Stimulated activated CD4-positive, alpha-beta T cell treated with anti-CD3 and anti-CD28 coated beads, Interleukin-12 subunit alpha, Interleukin-12 subunit beta, amount 100 ng/mL, for 24 hours (primary cell): ENCODE measurements at regions not wholly inside any gene's neighbourhood (a gene's known extent, or its start where the extent isn't known, plus 50 kb on each side); places are given as distances from the start of the nearest gene placed in this dataset.
A peak's percentile ranks its signal among the peaks of the same experiment; 100 is the strongest.
"Not testable (repeated sequence)": the region's sequence is repeated elsewhere in the genome, so short reads cannot be mapped to it uniquely, and the experiment has no call there.

Experiments
- DNase-seq, 2 experiments: peaks; one replicate each; pipeline ENCODE4 v3.0.0-alpha.2; 2020; ENCODE audit warnings: low read depth in 2 of 2

DNA sequence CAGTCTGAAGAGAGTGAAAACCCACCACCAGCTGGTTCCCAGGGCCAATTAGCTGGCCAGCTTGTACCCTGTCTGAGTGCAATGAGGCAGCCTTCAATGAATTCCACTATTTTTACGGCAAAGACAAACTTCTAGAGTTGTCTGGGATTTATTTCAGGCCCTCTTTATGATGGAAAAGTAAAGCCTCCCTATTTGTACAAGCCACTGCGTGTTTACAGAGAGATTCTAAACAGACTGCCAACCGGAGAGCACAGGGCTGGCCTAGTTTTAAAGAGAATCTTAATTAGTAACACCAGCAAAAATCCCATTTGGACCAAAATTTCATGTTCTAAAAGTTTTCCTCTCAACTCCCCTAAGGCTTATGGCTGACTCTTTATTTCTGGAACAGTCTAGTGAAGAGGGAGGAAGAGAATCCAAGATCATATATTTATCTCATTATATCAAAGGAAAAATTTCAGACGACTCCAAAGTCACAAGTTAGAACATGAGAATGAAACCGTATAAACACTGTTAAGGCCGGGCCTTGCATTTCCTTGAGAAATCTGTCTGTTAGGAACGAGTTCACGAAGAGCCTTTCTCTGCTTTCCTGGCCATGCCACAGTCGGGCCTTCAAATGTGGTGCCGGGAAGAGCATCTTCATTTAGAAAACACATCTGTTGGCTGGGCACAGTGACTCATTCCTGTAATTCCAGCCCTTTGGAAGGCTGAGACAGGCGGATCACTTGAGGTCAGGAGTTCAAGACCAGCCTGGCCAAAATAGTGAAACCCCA, 724.6 kb upstream of the NRP1 start:
- no peak for DNase-seq

DNA sequence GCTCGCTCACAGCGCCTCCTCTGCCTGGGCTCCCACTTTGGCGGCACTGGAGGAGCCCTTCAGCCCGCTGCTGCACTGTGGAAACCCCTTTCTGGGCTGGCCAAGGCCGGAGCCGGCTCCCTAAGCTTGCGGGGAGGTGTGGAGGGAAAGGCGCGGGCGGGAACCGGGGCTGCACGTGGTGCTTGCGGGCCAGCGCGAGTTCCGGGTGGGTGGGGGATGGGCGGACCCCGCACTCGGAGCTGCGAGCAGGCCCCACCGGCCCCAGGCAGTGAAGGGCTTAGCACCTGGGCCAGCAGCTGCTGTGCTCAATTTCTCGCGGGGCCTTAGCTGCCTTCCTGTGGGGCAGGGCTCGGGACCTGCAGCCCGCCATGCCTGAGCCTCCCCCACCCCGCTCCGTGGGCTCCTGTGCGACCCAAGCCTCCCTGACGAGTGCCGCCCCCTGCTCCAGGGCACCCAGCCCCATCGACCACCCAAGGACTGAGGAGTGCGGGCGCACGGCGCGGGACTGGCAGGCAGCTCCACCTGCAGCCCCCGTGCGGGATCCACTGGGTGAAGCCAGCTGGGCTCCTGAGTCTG, 721.0 kb upstream of the NRP1 start:
- DNase-seq: not testable (repeated sequence)

DNA sequence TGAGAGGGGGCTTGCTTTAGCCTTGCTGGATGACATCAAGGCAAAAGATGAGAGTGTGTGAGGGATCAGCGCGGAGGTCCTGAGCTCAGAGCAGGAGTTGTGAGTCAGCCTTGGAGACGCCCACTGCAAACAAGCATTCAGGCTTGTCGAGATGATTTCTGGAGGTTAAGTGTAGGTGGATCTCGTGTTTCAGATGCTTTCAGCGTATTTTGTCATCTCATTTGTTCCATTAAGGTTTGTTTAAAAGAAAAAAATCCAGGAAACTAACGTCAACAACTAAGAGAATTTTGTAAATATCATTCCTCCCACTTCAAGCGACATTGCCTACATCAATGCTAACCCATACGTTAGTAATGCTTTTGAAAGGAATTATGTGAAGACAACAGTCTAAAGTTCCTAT, 715.4 kb upstream of the NRP1 start:
- DNase-seq: peak in 1 of 2 experiments; percentile 11

DNA sequence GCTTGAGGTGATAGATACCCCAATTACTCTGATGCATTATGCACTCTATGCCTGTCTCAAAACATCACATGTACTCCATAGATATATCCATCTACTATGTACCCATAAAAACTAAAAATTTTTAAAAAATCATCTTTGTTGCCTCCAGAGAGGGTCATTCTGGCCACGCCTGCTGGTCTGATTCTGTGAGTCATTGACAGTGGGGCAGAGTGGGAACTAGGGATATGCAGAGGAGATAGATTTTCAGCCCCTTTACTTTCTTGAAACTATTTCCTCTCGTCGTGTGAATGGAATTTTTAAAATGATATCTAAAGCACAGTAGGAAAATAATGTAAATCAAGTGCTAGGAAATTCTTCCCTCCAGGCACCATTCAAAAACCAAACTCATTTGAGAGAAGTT, 715.0 kb upstream of the NRP1 start:
- DNase-seq: no peak

DNA sequence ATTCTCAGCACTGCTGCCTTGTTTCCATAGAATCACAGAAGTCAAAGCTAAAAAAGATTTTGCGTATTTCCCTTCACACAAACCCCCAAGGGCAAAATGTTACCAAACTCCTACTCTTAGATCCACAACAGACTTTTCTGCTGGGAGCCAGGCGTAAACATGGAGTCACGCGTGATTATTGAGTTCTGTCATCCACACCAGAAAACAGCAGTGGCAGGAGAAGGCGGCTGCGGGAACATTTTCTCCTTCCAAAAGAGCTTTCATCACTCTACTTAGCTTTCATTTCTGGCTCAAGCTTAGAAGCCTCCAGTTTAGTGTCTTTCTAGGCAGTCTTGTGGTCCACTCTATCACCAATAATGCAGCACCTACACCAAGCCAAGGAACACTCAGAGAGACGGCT, 712.9 kb upstream of the NRP1 start:
- no peak for DNase-seq

DNA sequence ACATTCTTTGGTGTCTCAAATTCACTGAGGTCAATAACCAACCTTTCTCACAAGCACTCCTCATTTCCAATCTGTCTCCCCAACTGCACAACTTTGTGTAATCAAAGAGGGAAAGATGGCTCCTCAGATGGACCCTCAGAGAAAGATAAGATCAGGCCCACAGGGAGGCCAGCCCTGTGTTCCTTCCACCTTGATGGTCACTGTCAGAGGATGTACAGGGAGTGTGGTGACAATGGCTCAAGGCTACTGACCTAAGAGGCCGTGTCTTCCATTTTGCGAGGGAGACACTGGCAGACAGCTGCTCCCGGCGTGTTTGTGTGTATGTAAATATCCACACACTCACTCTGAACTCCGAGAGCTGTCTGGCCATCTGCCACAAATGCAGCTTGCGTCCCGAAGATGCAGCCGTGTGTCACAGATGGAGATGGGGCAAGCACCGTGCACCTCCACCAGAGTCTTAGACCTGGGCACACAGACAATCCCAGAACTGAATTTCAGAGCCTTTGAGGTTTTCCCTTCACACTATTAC, 712.1 kb upstream of the NRP1 start:
- DNase-seq: no peak

DNA sequence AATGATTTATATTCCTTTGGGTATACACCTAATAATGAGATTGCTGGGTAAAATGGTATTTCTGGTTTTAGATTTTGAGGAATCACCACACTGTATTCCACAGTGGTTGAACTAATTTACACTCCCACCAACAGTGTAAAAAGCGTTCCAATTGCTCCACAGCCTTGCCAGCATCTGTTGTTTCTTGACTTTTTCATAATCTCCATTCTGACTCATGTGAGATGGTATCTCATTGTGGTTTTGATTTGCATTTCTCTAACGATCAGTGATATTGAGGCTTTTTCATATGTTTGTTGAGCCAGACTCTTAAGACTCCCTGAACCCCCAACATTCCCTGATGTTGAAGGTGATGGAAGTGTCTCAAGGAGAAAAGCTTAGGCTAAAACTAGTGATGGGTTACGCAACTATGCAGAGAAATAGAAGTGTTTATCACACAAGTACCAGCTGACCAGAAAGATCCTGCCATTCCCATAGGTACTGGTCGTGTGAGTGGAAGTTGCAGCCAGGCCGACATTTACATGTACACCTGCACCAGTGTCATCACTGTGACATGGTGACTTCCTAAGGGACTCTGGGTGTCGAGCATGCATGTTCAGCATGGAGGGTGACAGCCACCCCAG, 711.2 kb upstream of the NRP1 start:
- DNase-seq: no peak

DNA sequence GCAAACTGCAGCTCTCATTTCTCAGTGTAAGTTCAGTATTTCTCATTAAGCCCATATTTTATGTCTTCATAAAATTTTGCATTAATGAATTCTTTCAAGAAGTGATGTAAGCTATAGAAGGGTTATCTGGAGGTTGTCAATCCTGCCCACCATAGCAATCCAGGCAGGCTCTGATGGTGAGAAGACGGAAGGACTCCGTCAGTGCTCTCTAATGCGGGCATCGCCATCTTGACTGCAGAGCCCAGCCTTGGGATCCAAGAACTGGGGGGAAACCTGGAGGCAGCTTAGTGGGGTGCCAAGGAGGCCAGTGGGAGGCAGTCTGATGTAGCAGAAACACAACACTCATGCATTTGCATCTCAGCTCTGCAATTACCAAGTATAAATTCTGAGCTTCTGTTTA, 707.4 kb upstream of the NRP1 start:
- DNase-seq: no peak

DNA sequence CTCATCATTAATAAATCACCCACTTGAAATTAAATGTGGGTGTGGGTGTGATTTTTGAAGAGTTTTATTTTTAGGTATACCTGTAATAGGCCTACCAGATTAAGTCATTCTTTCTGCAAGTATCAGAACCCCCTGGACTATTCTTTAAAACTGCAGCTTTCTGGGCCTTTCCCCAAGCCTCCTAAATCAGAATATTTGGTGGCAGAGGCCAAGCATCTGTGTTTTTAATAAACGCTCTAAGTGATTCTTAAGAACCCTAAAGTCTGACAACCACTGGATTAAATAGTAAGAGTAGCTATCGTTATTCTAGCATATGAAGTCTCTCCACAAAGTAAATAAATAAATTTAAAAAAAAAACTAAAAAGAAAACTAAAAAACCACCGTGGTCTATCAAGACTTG, 703.0 kb upstream of the NRP1 start:
- DNase-seq: no peak

DNA sequence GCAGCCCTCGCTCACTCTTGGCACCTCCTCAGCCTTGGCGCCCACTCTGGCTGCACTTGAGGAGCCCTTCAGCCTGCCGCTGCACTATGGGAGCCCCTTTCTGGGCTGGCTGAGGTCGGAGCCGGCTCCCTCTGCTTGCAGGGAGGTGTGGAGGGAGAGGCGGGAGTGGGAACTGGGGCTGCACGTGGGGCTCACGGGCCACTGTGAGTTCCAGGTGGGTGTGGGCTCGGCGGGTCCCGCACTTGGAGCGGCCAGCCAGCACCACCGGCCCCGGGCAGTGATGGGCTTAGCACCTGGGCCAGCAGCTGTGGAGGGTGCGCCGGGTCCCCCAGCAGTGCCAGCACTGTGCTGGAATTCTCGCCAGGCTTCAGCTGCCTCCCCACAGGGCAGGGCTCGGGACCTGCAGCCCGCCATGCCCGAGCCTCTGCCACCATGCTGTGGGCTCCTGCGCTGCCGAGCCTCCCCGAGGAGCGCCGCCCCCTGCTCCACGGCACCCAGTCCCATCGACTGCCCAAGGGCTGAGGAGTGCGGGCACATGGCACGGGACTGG, 700.8 kb upstream of the NRP1 start:
- DNase-seq: not testable (repeated sequence)

DNA sequence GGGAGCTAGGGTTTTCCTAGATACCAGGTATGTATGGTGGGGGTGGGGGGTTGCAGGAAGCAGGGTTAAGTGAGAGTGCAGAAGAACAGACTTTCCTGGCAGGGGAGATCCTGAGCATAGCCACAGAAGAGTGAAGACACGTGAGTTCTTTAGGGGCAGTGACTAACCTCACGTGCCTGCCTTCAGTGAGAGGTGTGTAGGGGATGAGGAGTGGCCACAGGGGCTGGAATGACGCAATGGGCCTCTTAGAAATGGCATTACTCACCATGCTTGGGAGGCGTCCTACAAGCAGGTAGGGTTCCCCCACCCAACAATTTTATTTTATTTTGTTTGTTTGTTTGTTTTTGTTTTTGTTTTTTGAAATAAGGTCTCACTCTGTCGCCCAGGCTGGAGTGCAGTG, 698.6 kb upstream of the NRP1 start:
- DNase-seq: no peak

DNA sequence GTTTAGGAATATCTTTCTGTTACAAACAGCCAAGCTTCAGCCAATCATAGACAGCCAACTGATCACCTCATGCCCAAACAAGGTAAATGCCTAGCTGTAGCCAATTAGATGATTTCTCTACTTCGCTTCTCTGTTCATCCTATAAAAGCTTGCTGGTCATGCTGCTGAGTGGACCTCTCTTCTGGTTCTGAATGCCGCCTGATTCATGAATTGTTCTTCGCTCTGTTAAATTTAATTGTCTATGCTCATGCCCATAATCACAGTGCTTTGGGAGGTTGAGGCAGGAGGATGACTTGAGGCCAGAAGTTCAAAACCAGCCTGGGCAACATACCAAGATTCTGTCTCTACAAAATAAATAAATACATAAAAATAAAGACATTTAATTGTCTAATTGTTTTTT, 698.1 kb upstream of the NRP1 start:
- DNase-seq: no peak

DNA sequence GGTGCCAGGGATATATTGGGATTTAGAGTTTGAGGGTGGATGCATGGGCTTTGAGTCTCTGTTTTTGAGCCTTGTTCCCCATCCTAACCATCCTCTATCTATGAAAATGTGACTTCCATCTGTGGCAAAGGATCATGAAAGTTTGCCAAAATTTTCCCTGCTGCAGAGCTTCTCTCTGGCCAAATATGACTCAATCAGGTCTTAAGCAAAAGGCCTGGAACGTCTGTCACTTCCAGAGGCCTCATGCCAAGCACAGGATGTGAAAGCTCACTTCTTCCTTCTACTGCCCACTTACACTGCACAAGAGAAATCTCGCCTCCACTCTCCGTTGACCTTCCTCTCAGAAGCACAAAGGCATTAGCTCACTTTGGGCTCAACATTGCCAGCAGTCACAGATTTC, 696.9 kb upstream of the NRP1 start:
- no peak for DNase-seq

DNA sequence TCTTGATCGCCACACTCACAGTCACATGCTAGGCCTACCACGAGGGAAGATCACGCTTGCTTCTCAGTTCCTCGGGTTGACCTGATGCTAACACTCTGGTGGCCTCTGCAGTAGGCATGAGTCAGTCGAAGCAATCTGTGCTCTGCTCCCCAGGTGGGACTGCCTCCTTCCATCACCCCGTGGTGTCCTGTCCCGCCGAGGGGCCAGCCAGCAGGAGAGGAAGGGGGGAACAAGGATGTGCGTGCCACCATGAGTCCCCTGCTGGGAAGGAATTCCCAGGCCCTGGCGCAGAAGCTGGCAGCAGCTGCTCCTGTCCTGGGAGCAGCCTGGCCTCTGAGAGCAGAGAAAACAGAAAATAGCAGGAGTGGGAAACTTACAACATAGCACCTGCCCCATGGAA, 695.0 kb upstream of the NRP1 start:
- no peak for DNase-seq

DNA sequence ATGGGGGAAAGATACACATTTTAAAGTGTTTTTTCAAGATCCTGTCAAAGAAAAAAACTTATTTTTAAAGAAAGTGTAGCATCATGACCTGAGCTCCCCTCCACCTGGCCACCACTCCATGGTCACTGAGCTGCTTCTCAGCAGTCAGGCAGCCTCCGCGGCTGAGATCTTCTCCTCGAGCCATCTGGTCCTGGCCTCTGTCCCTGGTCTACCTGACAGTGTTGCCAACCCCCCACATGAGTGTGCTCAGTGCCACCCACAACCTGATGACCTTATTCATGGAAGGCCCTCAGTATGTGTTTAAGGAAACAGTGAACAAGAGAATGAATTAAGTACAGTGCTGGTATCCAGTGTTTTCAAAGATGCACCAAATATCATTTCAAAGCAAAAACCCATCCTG, 694.5 kb upstream of the NRP1 start:
- no peak for DNase-seq

DNA sequence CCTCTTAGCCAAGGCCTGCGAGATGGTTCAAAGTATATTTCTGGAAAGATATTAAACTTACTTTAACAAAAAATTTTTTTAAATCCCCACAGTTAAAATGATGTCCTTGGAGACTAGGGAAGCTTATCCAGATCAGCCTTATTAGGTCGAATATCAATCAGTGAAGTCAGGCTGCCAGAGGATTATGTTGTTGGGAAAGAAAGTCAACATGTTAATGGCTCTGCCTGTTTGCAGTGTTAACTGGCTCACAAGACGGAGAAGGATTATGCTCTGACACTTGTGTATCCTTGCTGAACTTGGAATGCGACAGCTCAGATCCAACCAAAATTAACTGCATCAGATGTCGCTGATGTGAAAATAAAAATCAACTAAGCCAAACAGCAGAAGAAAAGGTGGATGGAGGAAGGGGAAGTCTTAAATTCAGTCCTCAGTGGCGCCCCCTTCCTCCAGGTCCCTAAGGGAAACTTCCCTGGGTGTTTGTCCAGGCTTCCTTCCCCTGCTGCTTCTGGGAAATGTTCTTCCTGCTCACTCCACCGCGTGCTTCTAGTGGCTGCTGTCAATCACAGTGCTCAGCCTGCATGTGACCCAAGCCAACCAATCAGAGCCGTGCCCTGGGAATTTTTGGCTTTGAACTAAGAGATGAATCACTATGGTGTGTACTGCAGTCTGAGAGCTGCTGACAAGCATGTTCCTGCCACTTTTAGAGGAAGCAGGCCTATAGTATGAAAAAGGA, 690.4 kb upstream of the NRP1 start:
- DNase-seq: no peak

DNA sequence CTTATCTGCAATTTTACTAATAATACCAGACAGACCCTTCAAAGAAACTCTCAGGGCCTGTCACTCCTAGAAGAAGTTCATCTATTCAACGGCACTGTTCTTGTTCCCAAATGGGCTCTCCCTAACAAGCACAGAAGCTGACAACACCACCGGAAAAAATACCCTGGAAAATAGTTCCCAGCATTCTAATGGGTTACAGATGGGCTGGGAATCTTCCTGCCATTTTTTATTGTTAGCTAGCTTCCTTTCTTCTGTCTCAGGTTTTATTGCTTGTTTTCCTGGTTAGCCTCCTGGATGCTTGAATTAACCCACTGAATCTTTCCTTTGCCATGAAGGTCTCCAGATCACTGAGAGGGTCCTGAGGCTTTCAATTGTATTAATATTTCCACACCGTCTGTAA, 689.8 kb upstream of the NRP1 start:
- DNase-seq: no peak

DNA sequence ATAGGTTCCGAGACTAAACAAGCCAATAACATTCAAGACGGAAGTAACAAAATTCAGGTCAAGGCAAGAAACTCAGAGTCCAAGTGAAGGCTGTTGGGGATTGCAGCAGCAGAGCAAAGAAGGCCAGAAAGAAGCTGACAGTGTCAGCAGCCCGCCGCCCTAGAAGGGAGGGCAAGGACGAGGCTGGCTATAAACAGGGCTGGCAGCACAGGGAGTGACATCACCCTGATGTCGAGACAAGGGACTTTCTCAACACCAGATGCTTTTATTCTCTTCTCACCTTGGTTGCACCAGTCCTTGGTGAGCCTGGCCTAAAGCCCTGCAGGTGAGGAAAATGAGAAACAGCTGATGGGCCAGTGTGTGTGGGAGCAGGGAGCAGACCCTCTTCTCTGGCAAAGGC, 687.7 kb upstream of the NRP1 start:
- no peak for DNase-seq

DNA sequence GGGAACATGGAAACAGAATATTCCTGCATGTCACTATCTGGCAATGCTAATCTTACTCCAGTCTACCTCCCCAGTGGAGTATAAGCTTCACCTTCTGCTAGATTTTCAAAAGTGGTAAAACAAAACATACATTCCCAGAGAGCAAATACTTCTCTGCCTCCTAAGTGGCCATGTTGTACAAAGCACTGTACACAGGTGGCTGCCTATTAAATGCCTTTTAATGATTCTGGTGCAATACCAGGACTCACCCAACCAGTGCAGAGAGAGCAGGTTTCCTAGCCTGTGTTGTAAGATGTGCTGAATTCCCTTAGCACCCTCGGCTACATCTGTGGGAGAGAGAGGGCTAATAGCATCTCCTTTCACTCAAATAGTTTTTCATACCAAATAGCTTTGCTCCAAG, 684.3 kb upstream of the NRP1 start:
- no peak for DNase-seq

DNA sequence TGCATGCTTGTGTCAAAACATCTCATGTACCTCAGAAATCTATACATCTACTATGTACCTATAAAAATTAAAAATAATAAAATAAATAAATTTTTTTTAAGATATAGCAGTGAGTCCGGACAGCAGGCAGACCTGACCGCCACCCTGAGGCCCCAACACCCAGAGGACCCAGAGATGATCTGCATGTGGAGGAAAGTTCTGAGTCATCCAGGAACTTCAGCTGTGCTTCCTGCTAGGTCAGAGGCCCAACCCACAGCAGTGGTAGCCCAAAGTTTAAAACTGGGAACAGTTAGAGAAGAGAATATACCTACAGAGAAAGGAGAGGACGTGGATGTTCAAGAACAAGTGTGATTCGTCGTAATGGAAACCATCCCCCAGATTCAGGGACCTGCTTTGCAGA, 683.7 kb upstream of the NRP1 start:
- DNase-seq: no peak

DNA sequence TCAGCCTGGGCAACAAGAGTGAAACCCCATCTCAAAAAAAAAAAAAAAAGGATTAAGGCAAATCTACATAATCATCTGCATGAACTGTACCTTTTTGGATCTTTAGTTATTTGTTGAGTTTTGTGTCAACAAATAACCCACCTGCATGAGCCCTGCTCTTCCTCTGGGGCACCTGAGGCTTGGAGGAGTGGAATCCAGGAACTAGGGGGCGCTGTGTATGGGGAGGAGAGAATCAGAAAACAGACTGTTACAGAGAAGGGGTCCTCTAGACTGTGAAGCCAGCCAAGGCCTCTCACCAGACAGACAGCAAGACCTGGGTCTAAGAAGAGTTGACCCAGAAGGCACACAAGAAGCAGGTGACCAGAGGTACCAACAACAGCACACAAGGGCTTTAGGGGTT, 682.8 kb upstream of the NRP1 start:
- no peak for DNase-seq

DNA sequence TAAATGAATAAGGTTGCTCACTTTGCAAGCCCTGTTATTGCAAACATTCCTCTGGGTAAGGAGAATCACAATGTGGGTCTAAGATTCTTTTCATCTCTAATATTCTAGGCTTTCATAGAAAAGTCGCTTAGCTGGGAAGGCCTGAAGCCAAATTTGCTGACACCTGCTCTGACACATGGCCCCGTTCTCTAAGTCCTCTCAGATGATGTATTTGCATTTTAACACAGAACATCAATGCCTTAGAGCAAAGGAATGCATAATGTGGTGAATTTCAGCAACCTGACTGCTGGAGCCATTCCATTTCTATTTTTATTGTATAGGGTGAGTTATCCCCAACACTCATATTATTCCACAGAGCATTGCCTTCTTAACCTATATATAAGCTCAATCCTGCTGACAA, 682.1 kb upstream of the NRP1 start:
- no peak for DNase-seq
